Sciatic nerve (tissue), 2 donors: ENCODE measurements at regions not wholly inside any gene's neighbourhood (a gene's known extent, or its start where the extent isn't known, plus 50 kb on each side); places are given as distances from the start of the nearest gene placed in this dataset.

Experiments
- ATAC-seq: fragments of 200-7000 bp; cut with Tn5 transposase; one replicate; pipeline ENCODE4 v1.9.1; 2020; ENCODE audit warnings: mild to moderate bottlenecking, moderate library complexity
- DNase-seq: peaks from one replicate; pipeline ENCODE4 v3.0.0-alpha.2; 2020; ENCODE audit warnings: low spot score
- intact Hi-C: fragments of 100-400 bp; cut with DNase I; formaldehyde crosslinking; loops from one replicate; pipeline ENCODE4 v1.14.2; 2022
- donor health status: DM: no; HTN: no; CAD: no.
- donor health status: DM: no; HTN: no; CAD: no.

DNA sequence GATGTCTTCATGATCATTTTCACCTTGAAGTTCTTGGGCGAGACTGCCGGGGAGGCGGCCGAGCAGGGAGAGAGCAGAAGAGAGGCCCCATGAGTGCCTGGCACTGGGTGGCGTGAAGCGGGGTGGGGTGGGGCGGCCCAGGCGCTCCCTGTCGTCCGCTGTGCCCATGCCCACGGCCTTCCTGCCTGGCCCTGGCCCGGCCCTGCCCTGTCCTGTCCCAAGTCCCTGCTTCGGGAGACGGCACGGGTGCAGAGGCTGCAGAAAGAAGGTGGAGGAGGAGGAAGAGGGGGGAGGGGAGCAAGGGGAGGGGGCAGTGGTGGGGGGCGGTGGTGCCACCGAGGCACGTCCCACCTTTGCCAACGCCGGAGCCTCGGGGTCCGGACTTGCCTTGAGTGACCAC, 118.4 kb downstream of the PTPRS start:
- ATAC-seq (no peak), DNase-seq (no peak)
- intact Hi-C loops, result no loop called here

GRCh38 chr19:5220866-5221265, 119.7 kb downstream of the PTPRS start:
- ATAC-seq (no peak), DNase-seq (no peak)
- intact Hi-C loops, result no loop called here

GRCh38 chr19:5220361-5220760, 120.3 kb downstream of the PTPRS start:
- intact Hi-C loops, result no loop called here
- ATAC-seq (no peak), DNase-seq (no peak)

DNA sequence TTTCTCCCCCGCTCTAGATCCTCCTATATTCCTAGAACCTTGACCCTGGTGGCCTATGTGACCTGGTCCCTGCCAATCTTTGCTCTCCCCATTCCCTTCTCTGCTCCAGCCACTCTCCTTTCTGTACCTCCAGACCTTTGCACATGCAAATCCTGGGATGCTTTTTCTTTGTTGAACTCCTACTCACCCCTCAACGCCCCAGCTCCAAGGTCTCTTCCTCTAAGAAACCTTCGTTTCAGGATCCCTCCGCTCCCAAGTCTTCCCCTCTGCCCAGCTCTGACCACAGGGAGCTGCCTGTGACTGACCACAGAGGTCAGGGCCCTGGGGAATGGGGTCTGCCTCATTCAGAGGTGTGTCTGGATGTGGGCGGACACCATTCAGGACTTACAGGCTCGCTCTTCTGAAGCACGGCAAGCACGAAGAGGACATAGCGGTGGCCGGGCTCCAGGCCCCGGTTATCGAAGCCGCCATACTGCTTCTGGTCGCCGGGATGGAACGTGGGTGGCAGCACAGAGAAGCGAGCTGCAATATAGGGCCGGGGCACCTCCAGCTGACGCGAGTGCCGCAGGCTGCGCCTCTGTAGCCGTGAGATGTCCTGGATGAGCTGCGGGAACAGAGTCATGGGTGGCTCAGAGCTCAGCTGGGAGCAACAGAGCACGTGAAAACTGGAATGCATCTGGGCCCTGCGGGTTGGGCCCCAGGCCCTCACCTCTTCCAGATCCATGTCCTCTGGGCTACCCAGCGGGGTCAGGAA, 120.9 kb downstream of the PTPRS start:
- no peak for ATAC-seq
- DNase-seq, result no peak
- intact Hi-C loops, result no loop called here

- intact Hi-C loops, result no loop called here
- no peak for DNase-seq
- ATAC-seq, result no peak
Measured at GRCh38 chr19:5218963-5219530, 121.6 kb downstream of the PTPRS start.

- no peak for DNase-seq
- no peak for ATAC-seq
- intact Hi-C loops, result no loop called here
Measured at GRCh38 chr19:5218255-5218855, 122.3 kb downstream of the PTPRS start.

DNA sequence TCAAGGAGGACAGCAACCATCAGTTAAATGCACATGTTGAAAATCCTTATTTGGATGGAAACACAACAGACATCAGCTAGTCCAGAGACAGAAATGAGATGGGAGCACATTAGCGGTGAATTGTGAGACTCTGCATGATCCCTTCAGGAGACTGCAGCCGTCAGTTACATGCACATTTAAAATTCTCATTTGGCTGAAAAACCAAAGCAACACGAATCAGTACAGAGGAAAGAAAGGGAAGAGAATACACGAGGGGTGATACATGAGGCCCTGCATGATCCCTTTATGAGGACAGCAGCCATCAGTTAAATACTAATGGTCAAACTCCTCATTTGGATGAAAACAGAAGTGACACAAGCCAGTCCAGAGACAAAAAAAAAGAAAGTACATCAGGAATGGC, 123.4 kb downstream of the PTPRS start:
- ATAC-seq (no peak), DNase-seq (no peak)
- intact Hi-C loops, result no loop called here

DNA sequence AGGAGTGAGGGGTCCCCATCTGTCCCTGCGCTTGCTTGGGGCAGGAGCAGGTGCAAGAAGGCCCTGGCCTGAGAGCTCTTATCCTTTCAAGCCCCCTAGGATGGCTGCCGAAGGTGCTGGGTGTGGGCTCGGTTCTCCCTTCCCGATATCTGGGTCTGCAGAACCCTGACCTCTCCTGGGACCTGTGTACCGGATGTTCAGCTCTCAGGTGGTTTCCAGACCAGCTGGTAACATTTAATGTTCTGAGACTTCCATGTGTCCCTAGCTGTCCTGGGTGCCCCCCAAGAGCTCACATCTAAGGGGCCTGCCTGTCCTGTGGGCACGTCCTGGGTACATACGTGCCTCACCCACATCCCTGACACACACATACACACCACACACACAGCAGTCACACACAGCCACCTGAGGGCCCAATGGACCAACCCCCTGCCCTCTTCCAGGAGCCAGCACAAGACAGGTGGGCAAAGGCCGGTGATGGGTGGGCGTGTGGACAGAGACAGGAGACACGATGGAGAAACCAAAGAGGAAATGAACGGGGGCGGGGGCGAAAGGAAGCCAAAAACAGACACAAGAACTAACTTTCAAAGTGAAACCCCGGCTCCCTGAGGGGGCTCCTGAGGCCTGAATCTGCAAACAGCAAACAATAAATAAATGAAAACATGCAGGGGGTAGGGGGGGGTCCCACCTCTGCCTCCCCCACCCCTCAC, 124.3 kb downstream of the PTPRS start:
- no peak for ATAC-seq
- no peak for DNase-seq
- intact Hi-C loops, result no loop called here

DNA sequence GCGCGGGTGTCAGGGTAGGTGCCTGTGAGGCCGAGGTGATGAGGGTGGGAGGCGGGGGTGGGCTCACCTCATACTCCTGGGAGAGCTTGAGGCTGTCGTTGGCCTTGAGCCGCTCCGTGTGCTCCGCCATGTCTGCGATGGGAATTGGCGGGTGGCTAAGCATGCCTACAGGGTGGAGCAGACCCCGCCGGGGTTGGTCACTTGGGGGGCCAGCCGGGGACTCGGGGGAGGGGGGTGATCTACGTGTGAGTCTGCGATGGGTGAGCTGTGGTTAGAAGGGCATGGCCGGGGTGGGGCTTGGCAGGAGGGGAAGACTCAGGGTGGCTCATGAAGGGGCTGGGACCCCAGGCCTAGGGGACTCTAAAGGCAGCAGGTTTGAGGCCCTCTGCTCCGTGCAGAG, 125.2 kb downstream of the PTPRS start:
- DNase-seq, result no peak

DNA sequence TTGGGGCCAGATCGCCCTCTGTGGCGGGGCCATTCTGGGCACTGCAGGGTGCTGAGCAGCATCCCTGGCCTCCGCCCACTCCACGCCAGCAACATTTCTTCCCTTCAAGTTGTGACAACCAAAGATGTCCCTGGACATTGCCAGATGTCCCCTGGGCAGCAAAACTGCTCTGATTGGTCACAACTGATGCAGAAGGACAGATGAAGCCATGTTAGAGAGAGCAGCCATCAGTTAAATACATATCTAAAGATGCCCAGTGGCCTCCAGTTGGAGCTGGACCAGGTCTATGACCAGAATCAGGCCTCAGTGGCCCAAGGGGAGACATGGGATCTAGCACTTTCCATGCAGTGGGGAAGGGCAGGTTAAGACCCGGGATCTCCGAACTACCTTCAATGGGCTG, 125.7 kb downstream of the PTPRS start:
- DNase-seq (no peak), ATAC-seq (no peak)
- intact Hi-C loops, result no loop called here

More for the DNA sequence above, 125.2 kb downstream of the PTPRS start:
- intact Hi-C loops, result no loop called here
- ATAC-seq, result no peak

- ATAC-seq, result peak; percentile 6
- intact Hi-C loops, result no loop called here
- no peak for DNase-seq
Measured at GRCh38 chr19:5214371-5214770, 126.2 kb downstream of the PTPRS start.

DNA sequence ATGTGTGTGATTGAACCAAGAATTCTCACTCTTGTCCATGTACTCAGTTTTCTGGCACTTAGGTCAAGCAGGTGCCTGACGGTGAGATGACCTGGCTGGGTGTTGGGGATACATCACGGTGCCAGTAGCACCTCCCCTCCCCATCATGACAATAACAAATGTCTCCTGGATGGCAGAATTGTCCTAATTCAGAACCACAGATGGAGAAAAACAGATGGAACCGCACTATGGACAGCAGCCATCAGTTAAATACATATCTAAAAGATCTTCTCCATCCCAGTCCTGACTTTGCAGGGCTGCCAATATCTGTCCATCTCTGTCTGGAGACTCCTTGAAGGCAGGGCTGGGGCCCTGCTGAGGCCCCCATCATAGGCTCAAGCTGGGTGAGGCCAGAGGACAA, 126.9 kb downstream of the PTPRS start:
- intact Hi-C loops, result no loop called here
- no peak for DNase-seq
- ATAC-seq, result no peak

GRCh38 chr19:5212101-5212500, 128.5 kb downstream of the PTPRS start:
- DNase-seq, result no peak
- intact Hi-C loops, result no loop called here
- ATAC-seq, result no peak

GRCh38 chr19:5211217-5211822, 129.3 kb downstream of the PTPRS start:
- DNase-seq, result no peak
- intact Hi-C loops, result no loop called here
- no peak for ATAC-seq

- ATAC-seq (no peak), DNase-seq (no peak)
- intact Hi-C loops, result no loop called here
Measured at GRCh38 chr19:5210556-5210955, 130.1 kb downstream of the PTPRS start.

GRCh38 chr19:5207806-5208205, 132.8 kb downstream of the PTPRS start:
- ATAC-seq (no peak), DNase-seq (no peak)
- intact Hi-C loops, result no loop called here

GRCh38 chr19:5206751-5207075, 133.9 kb downstream of the PTPRS start:
- ATAC-seq (no peak), DNase-seq (no peak)
- intact Hi-C loops, result no loop called here

DNA sequence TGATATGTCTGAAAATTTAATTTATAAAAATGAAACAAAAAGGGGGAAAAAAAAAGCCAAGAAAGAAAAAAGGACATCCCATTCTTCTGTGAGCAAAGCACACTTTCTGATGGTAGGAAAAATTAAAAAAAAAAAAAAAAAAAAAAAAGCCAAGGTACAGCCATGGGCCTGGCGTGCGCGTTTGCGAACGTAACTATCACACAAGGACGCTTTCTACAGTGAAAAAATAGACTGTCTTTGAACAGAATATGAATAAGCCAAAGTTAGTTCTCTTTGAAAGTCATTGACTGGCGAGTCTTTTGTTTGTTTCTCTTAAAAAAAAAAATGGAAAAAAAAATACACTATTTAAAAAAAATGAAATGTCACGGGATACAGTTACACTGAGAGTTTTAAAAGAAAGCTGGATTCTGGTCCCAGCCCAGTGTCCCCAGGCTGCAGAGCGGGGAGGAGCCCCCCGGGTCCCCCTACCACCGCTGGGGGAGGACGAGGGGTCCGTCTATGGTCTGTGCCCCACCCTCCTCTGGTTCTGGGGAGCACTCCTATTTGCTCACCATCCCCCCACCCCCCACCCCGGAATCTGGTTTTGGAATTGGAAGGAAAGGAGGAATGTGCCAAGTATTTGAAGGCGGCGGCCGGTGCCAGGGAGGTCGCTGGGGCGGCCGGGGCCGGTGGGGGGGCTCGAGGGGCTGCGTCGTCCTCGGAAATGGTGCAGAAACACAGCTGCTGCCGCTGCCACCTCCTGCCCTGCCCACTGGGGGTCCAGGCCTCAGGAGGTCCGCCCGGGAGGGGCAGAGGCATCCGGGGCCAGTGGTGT, 134.5 kb downstream of the PTPRS start:
- DNase-seq (no peak), ATAC-seq (no peak)
- intact Hi-C loops, result no loop called here

GRCh38 chr19:5205381-5205780, 135.2 kb downstream of the PTPRS start:
- ATAC-seq, result peak; percentile 18
- intact Hi-C loops, result no loop called here
- DNase-seq, result no peak
